Stomach (tissue), 4 donors: ENCODE measurements at regions not wholly inside any gene's neighbourhood (a gene's known extent, or its start where the extent isn't known, plus 50 kb on each side); places are given as distances from the start of the nearest gene placed in this dataset.

Source experiments
- CTCF ChIP-seq, 7 experiments: fragments of 450-650 bp in 4 of 7; fragments of 200-600 bp in 3 of 7; sonication (generic) in 3 of 7; IDR thresholded peaks; one replicate each; pipeline ENCODE4 v1.5.1; 2016 to 2019; ENCODE audit warnings: antibody characterized with exemption in 7 of 7, control low read depth in 2 of 7, mild to moderate bottlenecking in 1 of 7
- POLR2AphosphoS5 ChIP-seq, 3 donors: sonication (generic); formaldehyde crosslinking; IDR thresholded peaks; one replicate each; pipeline ENCODE4 v1.6.1; 2016; ENCODE audit warnings: antibody characterized with exemption in 3 of 3

- TF ChIP-seq CTCF (IDR thresholded peaks at IDR 0.05): no peak
- TF ChIP-seq POLR2AphosphoS5 (IDR thresholded peaks at IDR 0.05): no peak
Measured at GRCh38 chr17:55829995-55830612, 79.3 kb downstream of the PCTP start.
